ENCODE measurements at regions not wholly inside any gene's neighbourhood (a gene's known extent, or its start where the extent isn't known, plus 50 kb on each side); places are given as distances from the start of the nearest gene placed in this dataset.
A peak's percentile ranks its signal among the peaks of the same experiment; 100 is the strongest.

GRCh38 chr11:27205250-27205649 is 157.8 kb downstream of the CCDC34 start:
- H3K9ac ChIP-seq (ENCODE audit: low read depth in 1 of 2, low read length in 2 of 2), result no peak overlapping the region
- H3K27me3 ChIP-seq (ENCODE audit: control insufficient read depth in 4 of 4, insufficient read depth in 4 of 4, low read length in 3 of 4), result no peaks in the 10 kb centered on the region
- DNase-seq (ENCODE audit: low spot score), result no peak
- WGBS, result 43% methylated on average over 3 of the region's 3 CpGs
- no peaks in the 10 kb centered on the region for H3K36me3 ChIP-seq (ENCODE audit: control insufficient read depth in 4 of 4, insufficient read depth in 3 of 4, low read depth in 1 of 4, low read length in 3 of 4)
- peaks cover 0 to 12% (median 3%) of the 10 kb centered on the region in 4 donors for H3K4me1 ChIP-seq (ENCODE audit: control insufficient read depth in 4 of 4, insufficient read depth in 4 of 4, low read length in 3 of 4)
- H3K9me3 ChIP-seq (ENCODE audit: control insufficient read depth in 4 of 4, low read length in 3 of 4), result no peaks in the 10 kb centered on the region
- no peak overlapping the region for H3K4me3 ChIP-seq (ENCODE audit: low read depth in 1 of 3, low read length in 3 of 3)
- TF ChIP-seq GABPA (IDR thresholded peaks at IDR 0.05 in 1 of 2, conservative IDR thresholded peaks at IDR 0.05 in 1 of 2) (no peak), REST (IDR thresholded peaks at IDR 0.05) (no peak), SP1 (IDR thresholded peaks at IDR 0.05) (no peak), ATF3 (IDR thresholded peaks at IDR 0.05) (no peak), FOXA2 (IDR thresholded peaks at IDR 0.05) (no peak), RAD21 (IDR thresholded peaks at IDR 0.05) (no peak), HNF4G (IDR thresholded peaks at IDR 0.05) (no peak), EGR1 (IDR thresholded peaks at IDR 0.05; ENCODE audit: low read depth in 2 of 2) (no peak), JUND (IDR thresholded peaks at IDR 0.05) (no peak), TAF1 (conservative IDR thresholded peaks at IDR 0.05) (no peak), CTCF (IDR thresholded peaks at IDR 0.05; ENCODE audit: low read depth, low read length, missing input control) (no peak), MAX (IDR thresholded peaks at IDR 0.05) (no peak), HNF4A (conservative IDR thresholded peaks at IDR 0.05) (no peak), YY1 (IDR thresholded peaks at IDR 0.05) (no peak)
- TF ChIP-seq, protein P1, sequence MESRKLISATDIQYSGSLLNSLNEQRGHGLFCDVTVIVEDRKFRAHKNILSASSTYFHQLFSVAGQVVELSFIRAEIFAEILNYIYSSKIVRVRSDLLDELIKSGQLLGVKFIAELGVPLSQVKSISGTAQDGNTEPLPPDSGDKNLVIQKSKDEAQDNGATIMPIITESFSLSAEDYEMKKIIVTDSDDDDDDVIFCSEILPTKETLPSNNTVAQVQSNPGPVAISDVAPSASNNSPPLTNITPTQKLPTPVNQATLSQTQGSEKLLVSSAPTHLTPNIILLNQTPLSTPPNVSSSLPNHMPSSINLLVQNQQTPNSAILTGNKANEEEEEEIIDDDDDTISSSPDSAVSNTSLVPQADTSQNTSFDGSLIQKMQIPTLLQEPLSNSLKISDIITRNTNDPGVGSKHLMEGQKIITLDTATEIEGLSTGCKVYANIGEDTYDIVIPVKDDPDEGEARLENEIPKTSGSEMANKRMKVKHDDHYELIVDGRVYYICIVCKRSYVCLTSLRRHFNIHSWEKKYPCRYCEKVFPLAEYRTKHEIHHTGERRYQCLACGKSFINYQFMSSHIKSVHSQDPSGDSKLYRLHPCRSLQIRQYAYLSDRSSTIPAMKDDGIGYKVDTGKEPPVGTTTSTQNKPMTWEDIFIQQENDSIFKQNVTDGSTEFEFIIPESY (IDR thresholded peaks at IDR 0.05), result no peak
- H3K27ac ChIP-seq (ENCODE audit: low read depth in 1 of 2, low read length in 2 of 2), result no peak overlapping the region

DNA sequence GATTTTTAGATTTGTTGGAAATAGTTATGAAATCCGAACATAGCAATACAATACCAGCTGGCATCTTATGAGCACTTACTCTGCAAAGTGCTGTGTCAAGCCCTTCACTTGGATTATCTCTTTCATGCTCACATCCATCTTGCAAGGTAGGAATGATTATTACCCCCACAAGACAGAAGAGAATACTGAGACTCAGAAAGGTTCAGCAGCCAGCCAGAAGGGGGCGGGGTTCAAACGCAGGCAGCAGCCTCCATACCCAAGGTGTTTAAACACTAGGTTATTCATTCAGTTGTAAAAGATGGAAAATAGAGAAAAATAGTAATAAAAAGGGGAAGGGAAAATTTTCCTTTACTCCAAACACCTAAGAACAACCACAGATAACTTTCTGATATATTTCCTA is 158.5 kb downstream of the CCDC34 start:
- Histone ChIP-seq H3K27me3 (ENCODE audit: control insufficient read depth in 4 of 4, insufficient read depth in 4 of 4, low read length in 3 of 4) (no peaks in the 10 kb centered on the region), H3K9ac (ENCODE audit: low read depth in 1 of 2, low read length in 2 of 2) (no peak overlapping the region), H3K4me1 (ENCODE audit: control insufficient read depth in 4 of 4, insufficient read depth in 4 of 4, low read length in 3 of 4) (peaks cover 0 to 12% (median 3%) of the 10 kb centered on the region in 4 donors), H3K27ac (ENCODE audit: low read depth in 1 of 2, low read length in 2 of 2) (no peak overlapping the region), H3K9me3 (ENCODE audit: control insufficient read depth in 4 of 4, low read length in 3 of 4) (no peaks in the 10 kb centered on the region), H3K4me3 (ENCODE audit: low read depth in 1 of 3, low read length in 3 of 3) (no peak overlapping the region), H3K36me3 (ENCODE audit: control insufficient read depth in 4 of 4, insufficient read depth in 3 of 4, low read depth in 1 of 4, low read length in 3 of 4) (no peaks in the 10 kb centered on the region)
- peak; percentile 54 for DNase-seq (ENCODE audit: low spot score)
- TF ChIP-seq HNF4A (conservative IDR thresholded peaks at IDR 0.05), result no peak
- TF ChIP-seq HNF4G (IDR thresholded peaks at IDR 0.05), result no peak
- TF ChIP-seq TAF1 (conservative IDR thresholded peaks at IDR 0.05), result no peak
- TF ChIP-seq FOXA2 (IDR thresholded peaks at IDR 0.05), result no peak
- TF ChIP-seq RAD21 (IDR thresholded peaks at IDR 0.05), result peak; percentile 26 to 34
- no peak for TF ChIP-seq RXRA (IDR thresholded peaks at IDR 0.05)
- WGBS, result 68% methylated on average over 3 of the region's 3 CpGs
